Type B pancreatic cell (in vitro differentiated cells): ENCODE measurements at regions not wholly inside any gene's neighbourhood (a gene's known extent, or its start where the extent isn't known, plus 50 kb on each side); places are given as distances from the start of the nearest gene placed in this dataset.

Experiments
- DNase-seq: peaks from one replicate; pipeline ENCODE4 v3.0.0; 2021; ENCODE audit warnings: mixed read lengths; ENCODE audit not compliant: unreplicated experiment; ENCODE audit errors: extremely low spot score
- H3K27ac Mint-ChIP-seq: 2 replicates; pipeline ENCODE4 v1.8.0; 2021; ENCODE audit warnings: mild to moderate bottlenecking, mixed read lengths
- H3K27me3 Mint-ChIP-seq: 2 replicates; pipeline ENCODE4 v1.8.0; 2021; ENCODE audit warnings: mixed read lengths
- H3K36me3 Mint-ChIP-seq: 2 replicates; pipeline ENCODE4 v1.8.0; 2021; ENCODE audit warnings: mixed read lengths
- H3K4me1 Mint-ChIP-seq: one replicate; pipeline ENCODE4 v1.8.0; 2021; ENCODE audit warnings: mixed read lengths; ENCODE audit not compliant: unreplicated experiment
- H3K4me3 Mint-ChIP-seq: 2 replicates; pipeline ENCODE4 v1.8.0; 2021; ENCODE audit warnings: mild to moderate bottlenecking, mixed read lengths
- H3K9me3 Mint-ChIP-seq: 2 replicates; pipeline ENCODE4 v1.8.0; 2021; ENCODE audit warnings: mixed read lengths
- TF ChIP-seq, protein P1 (sequence below): fragments of 200-600 bp; sonication (generic); conservative IDR thresholded peaks from 2 replicates; pipeline ENCODE4 v1.5.0; 2021; ENCODE audit warnings: antibody characterized with exemption, mild to moderate bottlenecking

DNA sequence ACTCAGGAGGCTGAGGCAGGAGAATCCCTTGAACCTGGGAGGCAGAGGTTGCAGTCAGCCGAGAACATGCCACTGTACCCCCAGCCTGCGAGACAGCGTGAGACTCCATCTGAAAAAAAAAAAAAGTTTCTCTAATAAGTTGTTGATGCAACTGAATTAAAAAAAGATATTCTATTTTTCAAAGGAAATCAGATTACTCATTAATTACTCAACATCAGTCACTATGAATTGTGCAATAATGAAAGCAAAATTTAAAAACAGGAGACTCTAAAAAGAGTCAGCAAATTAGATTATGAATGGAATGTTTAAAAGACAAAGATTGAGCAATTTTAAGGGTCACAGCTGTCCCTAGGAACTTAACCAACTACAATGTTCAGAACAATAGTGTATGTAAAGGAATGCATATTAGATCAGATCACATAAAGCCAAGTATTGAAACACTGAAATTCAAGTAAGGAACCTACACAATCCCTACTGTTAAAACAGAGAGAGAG, 60.2 kb upstream of the SLC4A7 start:
- DNase-seq = no peak
- no peaks in the 10 kb centered on the region for H3K4me1 Mint-ChIP-seq
- H3K27ac Mint-ChIP-seq = no peak overlapping the region
- TF ChIP-seq, protein P1, sequence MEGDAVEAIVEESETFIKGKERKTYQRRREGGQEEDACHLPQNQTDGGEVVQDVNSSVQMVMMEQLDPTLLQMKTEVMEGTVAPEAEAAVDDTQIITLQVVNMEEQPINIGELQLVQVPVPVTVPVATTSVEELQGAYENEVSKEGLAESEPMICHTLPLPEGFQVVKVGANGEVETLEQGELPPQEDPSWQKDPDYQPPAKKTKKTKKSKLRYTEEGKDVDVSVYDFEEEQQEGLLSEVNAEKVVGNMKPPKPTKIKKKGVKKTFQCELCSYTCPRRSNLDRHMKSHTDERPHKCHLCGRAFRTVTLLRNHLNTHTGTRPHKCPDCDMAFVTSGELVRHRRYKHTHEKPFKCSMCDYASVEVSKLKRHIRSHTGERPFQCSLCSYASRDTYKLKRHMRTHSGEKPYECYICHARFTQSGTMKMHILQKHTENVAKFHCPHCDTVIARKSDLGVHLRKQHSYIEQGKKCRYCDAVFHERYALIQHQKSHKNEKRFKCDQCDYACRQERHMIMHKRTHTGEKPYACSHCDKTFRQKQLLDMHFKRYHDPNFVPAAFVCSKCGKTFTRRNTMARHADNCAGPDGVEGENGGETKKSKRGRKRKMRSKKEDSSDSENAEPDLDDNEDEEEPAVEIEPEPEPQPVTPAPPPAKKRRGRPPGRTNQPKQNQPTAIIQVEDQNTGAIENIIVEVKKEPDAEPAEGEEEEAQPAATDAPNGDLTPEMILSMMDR = no peak
- H3K4me3 Mint-ChIP-seq = no peak overlapping the region
- H3K9me3 Mint-ChIP-seq = no peaks in the 10 kb centered on the region
- no peaks in the 10 kb centered on the region for H3K27me3 Mint-ChIP-seq
- no peaks in the 10 kb centered on the region for H3K36me3 Mint-ChIP-seq

DNA sequence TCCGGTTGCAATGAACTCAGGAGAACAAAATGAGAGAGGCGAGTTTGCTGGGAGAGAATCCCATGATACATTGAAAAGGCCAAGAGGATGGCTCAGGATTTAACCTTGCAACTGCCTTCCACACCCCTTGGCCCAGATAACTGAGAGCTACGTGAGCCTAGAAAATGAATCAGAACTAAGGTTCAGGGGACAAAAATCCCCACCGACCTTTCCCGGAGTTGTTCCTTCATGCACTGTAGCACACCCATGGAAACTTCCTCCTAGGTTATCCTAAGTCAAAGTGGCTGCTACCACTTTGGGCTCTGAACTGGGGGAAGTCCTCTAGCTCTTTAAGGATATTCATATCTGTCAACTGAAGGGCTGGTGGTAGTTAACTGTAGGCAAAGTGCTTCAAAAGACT, 58.3 kb upstream of the SLC4A7 start:
- no peaks in the 10 kb centered on the region for H3K4me1 Mint-ChIP-seq
- TF ChIP-seq, protein P1 = no peak
- no peak for DNase-seq
- H3K36me3 Mint-ChIP-seq = no peaks in the 10 kb centered on the region
- no peaks in the 10 kb centered on the region for H3K9me3 Mint-ChIP-seq
- H3K4me3 Mint-ChIP-seq = no peak overlapping the region
- no peaks in the 10 kb centered on the region for H3K27me3 Mint-ChIP-seq
- no peak overlapping the region for H3K27ac Mint-ChIP-seq

DNA sequence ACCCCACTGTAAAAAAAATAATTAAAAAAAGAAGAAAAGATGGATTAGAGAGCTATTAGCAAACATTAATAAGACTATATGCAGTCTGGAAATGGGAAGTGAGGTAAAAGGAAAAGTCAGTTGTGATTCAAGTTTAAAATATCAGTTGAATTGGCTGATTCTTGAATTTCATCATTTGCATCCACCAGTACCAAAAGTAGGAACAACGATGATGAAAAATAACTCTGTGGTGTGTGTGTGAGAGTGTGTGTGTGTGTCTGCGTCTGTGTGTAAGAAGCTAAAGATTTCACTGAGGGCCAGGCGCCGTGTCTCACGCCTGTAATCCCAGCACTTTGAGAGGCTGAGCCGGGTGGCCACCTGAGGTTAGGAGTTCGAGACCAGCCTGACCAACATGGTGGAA, 56.0 kb upstream of the SLC4A7 start:
- TF ChIP-seq, protein P1 = no peak
- no peaks in the 10 kb centered on the region for H3K36me3 Mint-ChIP-seq
- H3K27ac Mint-ChIP-seq = no peak overlapping the region
- H3K4me1 Mint-ChIP-seq = peaks cover 4% of the 10 kb centered on the region
- H3K27me3 Mint-ChIP-seq = no peaks in the 10 kb centered on the region
- H3K9me3 Mint-ChIP-seq = no peaks in the 10 kb centered on the region
- H3K4me3 Mint-ChIP-seq = no peak overlapping the region
- DNase-seq = no peak

DNA sequence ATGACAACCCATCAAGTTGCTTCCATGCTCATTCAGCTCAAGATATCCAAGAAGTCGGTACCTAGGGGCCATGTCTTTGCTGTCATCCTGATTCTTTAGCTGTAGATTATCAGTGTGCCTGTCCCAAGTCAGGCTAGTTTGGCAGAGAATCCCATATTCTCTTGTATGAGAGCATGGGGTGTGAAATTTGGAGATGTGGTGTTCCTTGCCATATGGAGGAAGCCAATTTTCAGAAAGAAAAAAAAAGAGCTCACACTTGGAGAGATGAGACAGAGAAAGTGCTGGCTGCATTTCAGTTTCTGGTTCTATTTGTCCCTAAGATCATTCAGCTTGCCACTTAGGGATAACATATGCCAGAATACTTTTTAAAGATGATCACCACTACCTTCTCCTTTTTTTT, 52.3 kb upstream of the SLC4A7 start:
- H3K27ac Mint-ChIP-seq = no peak overlapping the region
- no peaks in the 10 kb centered on the region for H3K9me3 Mint-ChIP-seq
- no peak for DNase-seq

DNA sequence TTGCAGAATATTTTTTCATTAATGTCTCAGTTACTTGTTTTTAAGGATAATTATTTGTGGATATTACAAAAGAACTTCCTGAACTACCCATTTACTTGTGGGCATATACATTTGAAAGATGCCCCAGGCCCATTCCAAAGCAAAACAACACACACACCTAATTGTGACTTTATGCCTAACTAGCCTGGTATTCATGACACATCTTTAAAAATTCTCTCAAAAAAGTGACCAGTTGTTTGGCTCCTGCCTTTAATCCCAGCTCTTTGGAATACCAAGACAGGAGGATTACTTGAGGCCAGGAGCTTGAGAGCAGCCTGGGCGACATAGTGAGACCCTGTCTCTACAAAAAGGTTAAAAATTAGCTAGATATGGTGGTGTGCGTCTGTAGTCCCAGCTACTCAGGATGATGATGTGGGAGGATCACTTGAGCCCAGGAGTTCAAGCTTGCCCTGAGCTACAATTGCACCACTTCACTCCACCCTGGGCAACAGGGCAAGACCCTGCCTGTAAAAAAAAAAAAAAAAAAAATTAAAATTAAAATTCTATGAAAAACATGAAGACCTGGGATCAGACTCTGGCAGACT, 51.7 kb upstream of the SLC4A7 start:
- Mint-ChIP-seq H3K36me3 (no peaks in the 10 kb centered on the region), H3K9me3 (no peaks in the 10 kb centered on the region), H3K27me3 (no peaks in the 10 kb centered on the region), H3K4me3 (no peak overlapping the region), H3K27ac (no peak overlapping the region), H3K4me1 (peaks cover 23% of the 10 kb centered on the region)
- TF ChIP-seq, protein P1 = no peak
- no peak for DNase-seq

More for the DNA sequence above, 52.3 kb upstream of the SLC4A7 start:
- Mint-ChIP-seq H3K4me1 (peaks cover 23% of the 10 kb centered on the region), H3K27me3 (no peaks in the 10 kb centered on the region), H3K36me3 (no peaks in the 10 kb centered on the region), H3K4me3 (no peak overlapping the region)
- TF ChIP-seq, protein P1 = no peak
